GM21360 (cell line): ENCODE measurements at regions not wholly inside any gene's neighbourhood (a gene's known extent, or its start where the extent isn't known, plus 50 kb on each side); places are given as distances from the start of the nearest gene placed in this dataset.

ENCODE experiments used
- ATAC-seq: cut with Tn5 transposase; IDR thresholded peaks from one replicate; pipeline ENCODE4 v1.9.1; 2021; ENCODE audit warnings: mild to moderate bottlenecking, moderate library complexity; ENCODE audit not compliant: unreplicated experiment

DNA sequence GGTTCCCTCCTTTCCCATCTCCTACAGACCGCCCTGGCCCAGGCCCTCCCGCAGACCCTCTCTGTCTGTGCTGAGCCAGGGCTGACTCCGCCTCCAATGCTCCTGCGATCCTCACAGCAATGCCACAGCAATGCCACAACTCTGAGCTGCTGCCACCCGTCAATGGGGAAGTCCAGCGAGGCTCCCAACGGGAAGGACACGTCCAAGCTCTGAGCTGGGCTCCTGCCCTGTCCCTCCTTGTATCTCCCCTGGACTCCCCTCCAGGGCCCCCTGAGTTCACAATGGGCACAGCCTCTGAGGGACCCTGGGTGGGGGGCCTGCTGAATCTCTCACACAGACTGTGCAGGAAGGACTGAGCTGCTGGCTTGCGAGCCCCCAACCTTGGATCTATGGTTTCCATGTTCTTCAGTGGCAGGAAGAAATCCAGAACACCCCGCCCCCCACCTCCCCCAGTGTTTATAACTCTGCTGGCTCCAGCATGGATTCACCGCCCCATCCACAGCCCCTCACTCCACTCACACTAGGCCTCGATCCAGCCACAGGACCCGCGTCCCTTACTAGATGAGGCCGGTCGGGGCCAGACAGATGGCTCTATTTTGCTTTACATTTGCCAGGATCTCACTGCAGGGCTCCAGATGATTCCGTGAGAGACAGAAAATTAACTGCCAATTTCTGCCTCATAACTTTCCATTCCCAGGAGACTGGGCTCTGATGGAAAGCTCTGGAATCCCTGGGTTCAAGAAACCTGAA lies 338.0 kb downstream of the MATN1 start:
- ATAC-seq = no peak

DNA sequence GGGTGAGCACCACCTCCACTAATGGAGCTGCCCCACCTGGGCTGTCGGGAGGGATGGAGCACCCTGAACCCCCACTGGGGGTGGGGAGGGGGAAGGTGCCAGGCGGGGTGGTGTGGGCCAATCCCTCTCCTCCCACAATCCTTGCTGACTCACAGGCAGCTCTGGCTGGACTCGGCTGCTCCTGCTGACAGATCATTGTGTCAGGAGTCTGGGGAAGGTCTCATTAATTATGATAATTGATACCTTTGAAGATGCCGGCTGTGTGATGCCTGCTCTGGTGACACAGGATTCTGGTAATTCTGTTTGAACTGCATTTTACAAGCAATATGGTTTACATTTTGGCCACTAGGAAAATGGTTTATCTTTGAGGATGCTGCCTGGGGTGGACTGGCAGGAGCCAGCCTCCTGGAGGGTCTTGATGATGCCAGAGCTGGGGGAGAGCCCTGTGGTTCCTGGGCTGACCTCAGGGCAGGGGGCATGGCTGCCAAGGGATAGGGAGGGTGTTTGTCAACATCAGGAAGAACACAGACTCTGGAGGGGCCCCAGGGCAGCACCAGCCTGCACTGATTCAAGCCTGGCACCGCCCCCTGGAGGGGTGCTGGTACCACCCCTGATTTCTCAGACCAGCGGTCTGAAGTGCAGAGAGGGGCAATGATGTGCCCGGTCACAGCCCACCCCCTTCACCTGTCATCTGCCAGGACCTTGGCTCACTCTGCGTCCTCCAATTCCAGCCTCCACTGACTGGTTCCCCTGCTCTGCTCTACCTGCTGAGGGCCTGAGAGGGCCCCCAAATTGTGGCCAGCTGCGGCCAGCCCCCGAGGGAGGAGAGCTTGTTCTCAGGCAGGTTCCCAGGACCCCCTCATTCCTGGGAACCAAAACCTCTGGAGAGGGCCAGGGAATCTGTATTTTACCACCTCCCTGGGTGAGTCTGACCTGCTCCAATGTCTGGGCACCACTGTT lies 338.8 kb downstream of the MATN1 start:
- no peak for ATAC-seq

DNA sequence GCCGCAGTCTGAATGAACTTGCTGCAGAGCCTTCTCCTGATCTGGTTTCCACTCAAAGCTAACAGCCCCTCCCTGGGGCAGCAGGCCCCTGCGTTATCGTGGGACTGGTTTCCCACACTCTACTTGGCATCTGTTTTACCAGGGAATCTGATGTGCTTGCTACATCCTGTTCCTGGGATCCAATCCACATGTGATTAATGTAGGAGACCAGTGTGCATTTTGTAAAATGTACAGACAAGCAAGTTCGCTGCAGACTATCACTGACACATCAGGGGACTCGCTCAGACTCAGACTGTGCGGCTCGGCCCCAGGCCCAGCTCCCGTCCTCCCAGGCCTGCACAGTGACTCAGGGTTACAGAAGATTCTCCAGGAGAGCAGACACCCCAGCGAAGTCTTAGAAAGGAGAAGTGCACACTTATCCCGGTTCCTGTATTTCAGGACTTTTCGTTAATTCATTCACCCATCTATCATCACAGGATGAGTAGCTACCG lies 340.1 kb downstream of the MATN1 start:
- ATAC-seq = no peak

DNA sequence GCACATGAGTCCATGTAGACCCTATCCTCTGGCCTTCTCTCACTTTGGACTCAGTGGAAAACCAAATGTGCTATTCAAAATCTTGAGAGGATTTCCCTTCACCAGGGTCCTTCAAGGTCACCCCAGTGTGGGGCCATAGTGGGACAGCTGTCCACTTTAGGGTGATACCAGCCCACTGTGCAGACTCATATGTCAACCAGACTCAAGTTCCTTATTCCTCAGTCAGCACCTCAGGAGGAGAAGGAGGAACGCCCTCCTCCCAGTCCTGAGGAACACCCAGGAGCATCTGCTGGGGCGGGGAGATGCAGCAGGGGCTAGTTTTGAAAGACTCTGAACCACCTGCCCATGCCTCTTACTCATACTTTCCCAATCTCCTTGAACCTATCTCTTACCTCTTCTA lies 340.9 kb downstream of the MATN1 start:
- no peak for ATAC-seq

DNA sequence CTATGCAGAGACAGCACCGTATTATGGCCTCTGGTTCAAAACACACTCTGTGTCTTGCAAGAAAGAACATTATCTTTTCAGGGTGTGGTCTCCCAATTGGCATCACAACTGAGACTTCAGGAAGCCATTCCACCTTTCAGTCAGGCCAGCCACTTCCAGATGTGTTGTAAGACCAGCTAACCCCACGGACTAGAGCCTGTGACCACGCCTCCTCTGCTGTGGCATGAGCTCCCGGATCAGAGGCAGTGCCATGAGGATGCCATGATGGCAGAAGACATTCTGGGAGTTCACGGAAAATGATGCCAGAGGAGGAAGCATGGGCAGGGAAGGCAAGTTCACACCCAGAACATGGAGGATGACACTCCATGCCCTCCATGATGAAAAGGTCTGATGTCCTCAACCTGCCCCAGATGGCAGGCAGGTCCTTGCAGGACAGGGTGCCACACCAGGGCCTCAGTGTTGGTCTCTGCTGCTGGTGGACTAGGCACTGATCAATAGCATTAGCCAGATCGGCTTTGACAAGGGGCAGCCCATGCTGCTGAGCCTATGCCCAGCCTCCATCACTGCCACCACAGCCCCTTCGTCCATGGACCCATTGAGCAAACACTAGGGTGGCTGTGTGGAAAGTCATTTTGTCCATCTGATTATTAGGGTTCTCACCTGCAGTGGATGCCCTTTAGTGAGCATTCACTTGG lies 341.6 kb downstream of the MATN1 start:
- no peak for ATAC-seq

DNA sequence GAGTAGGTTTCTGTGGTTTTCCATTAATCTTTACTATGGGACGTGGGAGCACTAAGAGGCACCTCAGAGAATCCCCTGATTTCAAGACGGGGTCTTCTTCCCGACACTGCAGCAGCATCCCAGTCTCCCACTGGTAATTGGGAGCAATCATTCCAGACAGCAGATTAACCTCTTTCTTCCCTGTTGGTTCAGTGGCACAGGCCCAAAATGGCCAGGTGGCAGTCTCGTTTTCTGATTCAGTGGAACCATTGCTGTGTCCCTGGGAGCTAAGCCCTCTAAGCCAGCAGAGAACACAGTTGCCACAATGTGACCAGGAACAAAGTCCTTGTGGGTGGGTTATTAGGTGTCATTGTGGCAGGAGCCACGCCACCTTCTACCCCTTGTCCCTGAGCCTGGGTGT lies 342.1 kb downstream of the MATN1 start:
- ATAC-seq = no peak

DNA sequence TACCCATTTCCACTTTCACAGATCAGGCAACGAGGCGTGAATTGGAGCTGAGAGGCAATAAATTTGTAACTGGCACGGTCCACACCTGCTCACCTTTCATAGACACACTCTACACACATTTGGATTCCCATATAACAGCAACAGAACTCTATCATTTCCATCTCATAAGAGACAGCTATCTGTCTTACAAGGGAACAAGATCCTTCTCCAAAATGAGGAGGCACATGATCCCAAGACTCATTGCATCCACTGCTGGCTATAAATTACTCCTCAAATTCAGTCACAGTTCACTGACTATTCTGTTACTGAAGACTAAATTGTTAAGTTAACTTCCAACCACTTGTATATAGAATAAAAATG lies 342.8 kb downstream of the MATN1 start:
- ATAC-seq = no peak

DNA sequence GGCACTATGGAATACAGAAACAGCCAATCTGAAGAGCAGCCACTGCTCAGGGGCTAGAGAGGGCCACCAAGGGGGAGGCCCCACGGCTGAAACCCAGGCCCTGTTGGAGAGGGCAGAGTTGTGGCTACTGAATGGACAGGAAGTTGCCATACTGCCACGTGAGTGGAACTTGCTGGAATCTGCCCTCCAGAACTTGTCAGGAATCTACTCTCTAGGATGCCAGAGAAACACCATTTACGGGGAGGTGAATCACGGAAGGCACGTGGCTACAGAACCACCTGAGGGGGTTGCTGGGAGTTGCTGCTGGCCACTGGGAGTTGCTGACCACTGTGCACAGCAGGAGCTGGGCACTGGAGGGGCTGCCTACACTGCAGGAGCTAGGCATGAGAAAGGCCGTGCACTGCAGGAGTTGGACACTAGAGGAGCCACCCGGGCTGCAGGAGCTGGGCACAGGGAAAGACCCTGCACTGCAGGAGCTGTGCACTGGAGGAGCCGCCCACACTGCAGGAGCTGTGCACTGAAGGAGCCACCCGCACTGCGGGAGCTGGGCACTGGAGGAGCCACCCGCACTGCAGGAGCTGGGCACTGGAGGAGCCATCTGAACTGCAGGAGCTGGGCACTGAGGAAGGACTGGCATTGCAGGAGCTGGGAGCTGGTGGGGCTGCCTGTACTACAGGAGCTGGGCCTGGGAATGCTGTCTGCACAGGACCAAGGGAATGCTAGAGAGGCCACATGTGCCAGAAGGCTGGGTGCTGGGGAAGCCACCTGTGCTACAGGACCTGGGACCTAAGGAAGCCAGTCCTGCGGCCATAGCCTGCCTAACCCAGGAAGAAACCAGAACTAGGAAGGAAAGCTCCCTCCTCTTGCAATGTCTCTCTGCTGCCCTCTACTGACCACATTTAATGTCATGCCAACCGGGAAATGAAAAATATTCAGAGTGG lies 343.4 kb downstream of the MATN1 start:
- no peak for ATAC-seq

DNA sequence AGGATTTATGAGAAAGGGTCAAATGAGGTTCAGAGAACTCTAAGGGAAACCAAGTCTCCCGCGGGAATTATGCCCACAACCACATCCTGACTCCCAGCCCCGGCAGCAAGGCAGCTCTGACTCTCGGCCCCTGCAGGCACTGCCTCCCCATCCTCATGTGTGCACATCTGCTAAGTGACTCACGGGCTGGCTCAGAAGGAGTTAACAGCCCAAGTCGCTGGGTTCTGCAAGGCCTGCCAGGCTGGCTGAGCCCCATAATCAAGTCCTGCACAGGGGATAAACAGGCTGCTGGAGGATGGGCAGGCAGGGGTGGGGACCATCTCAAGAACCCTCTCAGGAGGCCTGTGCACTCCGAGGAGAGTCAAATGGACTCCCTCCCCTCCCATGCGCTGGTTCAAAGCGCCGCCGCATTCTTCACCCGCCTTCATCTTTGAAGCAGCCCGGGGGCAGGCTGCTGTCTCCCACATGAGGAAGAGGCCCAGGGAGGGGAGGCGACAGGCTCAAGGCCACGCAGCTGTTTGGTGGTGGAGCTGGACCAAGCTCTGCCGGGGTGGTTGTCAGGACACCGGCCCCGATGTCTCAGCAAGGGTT lies 344.3 kb downstream of the MATN1 start:
- ATAC-seq = no peak

DNA sequence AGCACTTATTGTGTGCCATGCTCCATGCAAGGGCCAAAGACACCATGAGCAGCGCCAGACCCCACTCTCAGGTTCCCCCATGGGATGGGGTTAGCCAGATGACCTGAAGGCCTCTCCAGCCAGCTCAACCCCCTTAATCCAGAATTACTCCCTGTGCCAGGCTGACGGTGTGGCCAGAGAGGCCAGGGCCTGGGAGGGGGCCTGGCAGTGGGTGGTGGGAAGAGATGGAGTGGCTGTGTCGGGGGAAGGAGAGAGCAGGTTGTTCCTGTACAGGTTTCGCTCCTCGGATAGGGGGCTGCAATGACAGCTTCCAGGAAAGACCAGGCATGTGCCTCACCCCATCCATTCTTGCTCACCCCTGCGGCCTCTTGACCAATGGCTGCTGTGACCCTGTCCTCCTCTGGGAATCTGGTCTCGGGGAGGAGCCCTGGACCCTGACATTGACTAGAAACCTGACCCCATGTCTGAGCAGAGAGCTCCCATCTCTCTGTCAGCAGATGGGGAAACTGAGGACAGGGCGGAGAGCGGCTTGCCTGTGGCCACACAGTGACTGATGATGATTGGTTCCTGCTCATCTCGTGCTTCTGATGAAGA lies 345.3 kb downstream of the MATN1 start:
- no peak for ATAC-seq

DNA sequence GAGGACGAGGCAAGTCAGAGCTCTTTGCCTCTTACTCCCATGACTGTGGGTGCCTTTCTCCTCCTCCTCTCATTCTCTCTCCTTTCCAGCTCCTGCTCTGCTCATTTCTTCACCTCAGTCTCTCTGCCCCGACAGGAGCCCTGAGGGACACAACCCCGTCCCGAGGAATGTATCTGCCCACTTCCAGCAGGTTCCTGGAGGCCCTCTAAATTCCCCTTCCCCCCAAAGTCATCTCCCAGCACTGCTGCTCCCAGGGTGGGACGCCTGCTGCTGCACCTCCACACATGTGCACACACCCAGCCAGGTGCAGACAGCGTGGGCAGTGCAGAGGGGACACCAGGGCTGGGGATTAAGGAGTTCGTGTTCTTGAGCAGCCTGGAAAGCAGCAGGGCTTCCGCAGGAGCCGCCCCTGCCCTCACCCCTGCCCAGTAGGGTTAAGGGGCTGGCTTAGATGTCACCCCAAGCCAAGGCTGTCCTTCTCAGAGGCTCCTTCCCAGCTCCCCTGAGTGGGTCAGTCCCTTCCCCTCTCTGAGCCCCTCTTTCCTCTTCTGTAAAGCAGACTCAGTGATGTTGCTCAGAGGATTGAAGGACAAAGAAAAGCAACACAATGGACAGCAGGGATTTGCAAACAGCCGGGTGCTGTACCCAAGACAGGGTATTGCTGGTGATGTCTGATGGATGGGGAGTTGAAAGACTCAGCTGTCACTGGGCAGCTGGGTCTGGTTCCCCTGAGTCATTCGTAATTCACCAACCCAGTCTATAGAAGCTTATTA lies 346.0 kb downstream of the MATN1 start:
- ATAC-seq = no peak

DNA sequence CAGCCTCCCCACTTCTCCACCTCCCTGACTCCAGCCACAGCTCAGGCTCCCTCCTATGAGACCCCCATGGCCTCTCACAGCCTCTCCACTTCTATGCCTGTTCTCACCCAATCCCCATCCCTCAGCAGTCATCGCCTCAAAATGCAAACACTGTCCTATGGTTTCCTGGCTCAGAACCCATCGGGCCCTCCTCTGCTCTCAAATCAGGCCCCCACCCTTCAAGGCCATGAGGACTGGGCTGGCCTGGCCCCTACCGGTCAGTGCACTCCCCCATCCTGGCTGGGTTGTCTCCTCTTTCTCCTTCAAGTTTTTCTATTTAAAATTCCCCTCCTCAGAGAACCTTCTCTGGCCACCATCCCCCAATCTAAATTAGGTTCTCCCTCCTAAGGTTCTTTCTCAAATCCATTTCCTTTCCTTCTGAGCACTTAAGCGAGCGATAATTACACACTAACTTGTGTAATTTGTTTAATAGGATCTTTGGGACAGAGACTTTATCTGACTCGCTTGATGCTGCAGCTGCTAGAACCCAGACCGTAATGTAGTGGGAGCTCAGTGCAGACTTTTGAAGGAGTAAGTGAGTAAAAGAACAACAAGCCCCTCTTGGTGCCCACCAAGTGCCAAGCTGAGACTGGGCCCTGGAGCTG lies 347.2 kb downstream of the MATN1 start:
- no peak for ATAC-seq

DNA sequence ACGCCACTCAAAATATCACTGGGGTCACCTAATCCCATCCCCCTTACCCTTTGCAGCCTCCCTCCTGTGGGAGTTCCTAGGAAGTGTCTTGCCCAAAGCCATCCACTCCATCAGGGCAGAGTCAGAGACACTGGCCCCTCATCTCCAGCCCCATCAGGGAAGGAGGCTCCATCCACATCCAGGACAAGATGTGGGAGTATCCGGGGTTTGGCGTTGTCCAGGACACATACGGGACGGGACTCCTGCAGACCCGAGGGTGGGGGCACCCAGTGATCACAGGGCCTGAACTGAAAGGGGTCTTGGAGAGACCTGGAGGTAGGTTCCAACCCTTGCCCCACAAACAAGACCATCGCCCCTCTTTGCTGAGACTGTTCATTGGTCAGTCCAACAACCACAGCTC lies 348.2 kb downstream of the MATN1 start:
- no peak for ATAC-seq

DNA sequence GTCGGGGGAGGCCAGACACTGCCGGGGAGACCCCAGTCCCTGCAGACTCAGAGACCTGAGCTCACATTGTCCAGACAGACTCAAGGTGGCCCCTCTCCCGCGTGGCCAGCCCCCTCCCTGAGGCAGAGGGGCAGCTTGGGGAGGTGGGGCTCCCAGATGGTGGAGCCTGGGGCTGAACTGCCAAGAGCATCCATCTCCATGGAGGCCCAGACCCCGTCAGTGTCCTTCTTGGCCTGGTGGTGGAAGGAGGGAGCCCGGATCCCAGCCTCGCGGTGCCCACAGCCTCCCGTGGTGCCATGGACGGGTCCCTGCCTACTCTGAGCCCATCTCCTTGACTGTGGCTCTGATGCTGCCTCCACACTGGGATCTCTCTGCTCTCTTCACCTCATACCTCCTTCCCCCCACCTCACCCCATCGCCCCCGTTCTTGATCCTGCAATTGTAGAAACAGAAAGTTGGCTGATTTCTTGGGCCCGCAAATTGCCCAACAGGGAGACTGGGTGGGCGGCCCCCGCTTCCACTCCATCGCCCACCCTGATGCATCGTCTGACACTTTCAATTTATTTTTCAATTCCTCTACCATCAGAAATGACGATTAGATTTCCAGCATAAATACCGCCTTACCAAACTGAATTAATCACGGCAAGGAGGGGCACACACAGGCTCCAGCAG lies 348.9 kb downstream of the MATN1 start:
- no peak for ATAC-seq

DNA sequence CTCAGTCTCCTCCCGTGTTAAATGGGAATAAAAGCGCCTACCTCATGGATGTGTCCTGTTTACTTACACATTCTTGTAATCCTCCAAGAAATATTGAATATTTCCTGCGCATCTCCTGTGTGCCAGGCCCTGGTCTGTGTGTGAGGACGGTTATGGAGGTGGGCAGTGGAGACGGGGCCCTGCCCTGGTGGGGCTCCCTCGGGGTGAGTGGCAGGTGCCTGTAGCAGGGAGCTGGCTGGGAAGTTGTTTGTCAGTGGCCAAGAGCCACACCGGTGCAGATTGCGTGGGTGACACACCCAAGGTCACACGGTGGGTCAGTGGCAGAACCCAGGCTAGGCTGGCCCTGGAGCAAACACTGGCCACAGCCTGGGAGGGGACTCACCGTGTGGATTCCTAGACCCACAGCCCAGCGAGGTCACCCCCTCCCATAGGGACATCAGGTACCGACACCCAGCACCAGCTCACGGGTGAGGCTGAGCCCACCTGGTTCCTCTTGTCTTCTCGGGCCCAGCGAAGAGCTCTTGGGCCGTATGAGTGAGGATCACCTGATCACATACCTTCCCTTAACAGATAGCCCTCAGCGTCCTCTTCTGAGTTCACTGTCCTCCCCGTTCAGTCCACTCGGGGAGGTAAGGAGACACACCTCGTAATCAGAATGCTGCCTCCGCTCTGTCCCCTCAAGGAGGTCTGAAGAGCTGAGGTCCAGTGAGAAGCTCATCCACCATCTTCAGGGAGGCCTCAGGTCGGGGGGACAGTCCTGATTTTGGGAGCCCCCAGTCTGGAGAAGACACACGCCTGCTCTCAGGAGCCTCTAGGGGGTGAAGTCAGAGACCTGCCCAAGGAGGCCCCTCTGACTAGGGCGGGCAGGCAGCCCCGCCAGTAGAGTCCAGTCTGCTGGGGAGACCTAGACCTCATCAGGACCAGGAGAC lies 349.6 kb downstream of the MATN1 start:
- no peak for ATAC-seq

DNA sequence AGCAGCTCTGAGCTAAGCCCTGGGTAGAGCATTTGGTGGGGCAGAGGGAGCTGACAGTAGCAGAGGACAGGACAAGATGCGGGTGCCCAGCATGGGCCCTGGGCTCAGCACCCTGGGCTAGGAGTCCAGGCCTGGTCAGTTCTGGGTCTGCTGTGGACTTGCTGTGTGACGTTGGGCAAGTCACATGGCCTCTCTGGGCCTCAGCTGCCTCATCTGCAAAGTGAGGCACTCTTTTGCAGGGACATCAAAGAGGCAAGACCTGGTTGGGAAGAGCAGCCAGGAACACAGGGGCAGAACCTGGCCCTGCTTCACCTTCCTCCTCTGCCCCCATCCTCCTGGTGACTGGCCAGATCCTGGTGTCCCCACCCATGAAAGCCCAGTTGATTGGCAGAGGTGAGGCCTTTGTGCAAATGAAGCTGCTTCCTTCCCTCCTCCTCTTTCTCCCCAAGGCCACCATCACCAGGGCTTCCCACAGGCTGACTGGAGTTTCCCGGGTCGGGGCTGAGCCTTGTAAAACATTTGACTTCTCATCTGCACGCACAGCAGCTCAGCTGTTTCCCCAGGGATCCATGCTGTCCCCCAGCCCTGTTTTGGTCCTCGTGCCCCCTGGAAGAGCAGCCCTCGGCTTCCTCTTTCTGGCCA lies 350.5 kb downstream of the MATN1 start:
- no peak for ATAC-seq
